IPS-15b (cell line): ENCODE measurements at regions not wholly inside any gene's neighbourhood (a gene's known extent, or its start where the extent isn't known, plus 50 kb on each side); places are given as distances from the start of the nearest gene placed in this dataset.

Source experiments
- H3K27me3 ChIP-seq: one replicate; pipeline ENCODE4 v1.6.1; 2013; ENCODE audit warnings: low read length; ENCODE audit not compliant: control insufficient read depth, insufficient read depth
- H3K36me3 ChIP-seq: one replicate; pipeline ENCODE4 v1.6.1; 2013; ENCODE audit warnings: low read length; ENCODE audit not compliant: control insufficient read depth, insufficient read depth
- H3K4me1 ChIP-seq: one replicate; pipeline ENCODE4 v1.6.1; 2013; ENCODE audit warnings: mild to moderate bottlenecking, low read length; ENCODE audit not compliant: control insufficient read depth, insufficient read depth
- H3K4me3 ChIP-seq: one replicate; pipeline ENCODE4 v1.5.1; 2013; ENCODE audit warnings: low read depth, low read length
- H3K9ac ChIP-seq: one replicate; pipeline ENCODE4 v1.6.1; 2013; ENCODE audit warnings: low read depth, mild to moderate bottlenecking, low read length
- H3K9me3 ChIP-seq: one replicate; pipeline ENCODE4 v1.6.1; 2013; ENCODE audit warnings: mild to moderate bottlenecking, low read length; ENCODE audit not compliant: control insufficient read depth, insufficient read depth

GRCh38 chr6:51396583-51396982 is 577.9 kb downstream of the TFAP2B start:
- H3K9me3 ChIP-seq, result no peaks in the 10 kb centered on the region
- H3K4me1 ChIP-seq, result no peaks in the 10 kb centered on the region
- H3K9ac ChIP-seq, result no peak overlapping the region
- H3K36me3 ChIP-seq, result no peaks in the 10 kb centered on the region
- H3K4me3 ChIP-seq, result no peak overlapping the region
- no peaks in the 10 kb centered on the region for H3K27me3 ChIP-seq

- Histone ChIP-seq H3K36me3 (no peaks in the 10 kb centered on the region), H3K4me1 (no peaks in the 10 kb centered on the region), H3K9me3 (no peaks in the 10 kb centered on the region), H3K4me3 (no peak overlapping the region), H3K9ac (no peak overlapping the region), H3K27me3 (no peaks in the 10 kb centered on the region)
These were observed 579.5 kb downstream of the TFAP2B start for GRCh38 chr6:51398064-51398705.

DNA sequence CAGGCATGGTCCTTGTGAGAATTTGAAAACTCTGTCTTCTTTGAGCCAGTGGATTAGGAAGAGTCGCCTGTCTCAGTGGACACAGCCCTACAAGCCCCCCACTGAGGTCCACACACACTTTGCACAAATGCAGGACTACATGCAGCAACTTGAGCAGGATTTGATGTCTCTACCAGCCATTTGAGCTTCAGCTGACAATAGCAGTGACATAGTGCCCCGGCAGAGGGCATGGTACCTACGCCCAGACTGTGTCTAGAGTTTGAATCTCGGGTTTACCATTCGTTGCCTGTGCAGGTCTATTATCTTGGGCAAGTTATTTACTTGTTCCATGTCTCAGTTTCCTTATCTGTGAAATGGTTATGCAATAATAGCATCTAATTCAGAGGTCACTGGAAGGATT is 580.1 kb downstream of the TFAP2B start:
- Histone ChIP-seq H3K9ac (no peak overlapping the region), H3K36me3 (no peaks in the 10 kb centered on the region), H3K4me1 (no peaks in the 10 kb centered on the region), H3K4me3 (no peak overlapping the region), H3K9me3 (no peaks in the 10 kb centered on the region), H3K27me3 (no peaks in the 10 kb centered on the region)

- Histone ChIP-seq H3K27me3 (no peaks in the 10 kb centered on the region), H3K4me1 (no peaks in the 10 kb centered on the region), H3K9me3 (no peaks in the 10 kb centered on the region), H3K4me3 (no peak overlapping the region), H3K9ac (no peak overlapping the region), H3K36me3 (no peaks in the 10 kb centered on the region)
These were observed 591.8 kb downstream of the TFAP2B start for GRCh38 chr6:51410453-51410852.

DNA sequence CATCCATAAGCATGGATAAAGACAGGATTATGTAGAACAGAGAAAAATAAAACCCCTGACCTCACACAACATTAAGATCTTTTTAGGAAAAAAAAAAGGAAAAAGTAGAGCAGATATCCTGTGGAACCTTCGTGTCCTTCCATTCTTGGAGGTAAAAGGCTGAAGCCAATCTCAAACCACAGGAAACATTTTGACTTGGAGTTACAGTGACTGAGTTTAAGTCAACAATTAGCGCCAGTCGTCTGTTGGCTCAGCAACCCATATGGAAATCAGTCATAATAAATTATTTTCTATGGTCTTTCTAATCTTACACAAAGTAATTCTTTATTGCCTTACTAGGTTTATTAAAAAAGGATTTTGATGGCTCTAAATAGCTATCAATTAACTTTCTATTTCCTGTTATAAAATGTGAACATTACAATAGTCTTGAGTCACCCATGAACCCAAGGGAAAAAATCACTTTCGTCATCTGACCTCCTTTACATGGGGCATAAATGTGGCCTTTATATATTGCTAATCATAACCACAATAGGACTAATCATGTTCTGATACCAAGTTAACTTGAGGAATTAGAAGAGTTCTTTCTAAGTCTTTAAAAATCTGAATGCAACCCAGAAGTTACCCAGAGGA is 592.9 kb downstream of the TFAP2B start:
- Histone ChIP-seq H3K4me1 (no peaks in the 10 kb centered on the region), H3K9me3 (no peaks in the 10 kb centered on the region), H3K36me3 (no peaks in the 10 kb centered on the region), H3K9ac (no peak overlapping the region), H3K27me3 (no peaks in the 10 kb centered on the region), H3K4me3 (no peak overlapping the region)

DNA sequence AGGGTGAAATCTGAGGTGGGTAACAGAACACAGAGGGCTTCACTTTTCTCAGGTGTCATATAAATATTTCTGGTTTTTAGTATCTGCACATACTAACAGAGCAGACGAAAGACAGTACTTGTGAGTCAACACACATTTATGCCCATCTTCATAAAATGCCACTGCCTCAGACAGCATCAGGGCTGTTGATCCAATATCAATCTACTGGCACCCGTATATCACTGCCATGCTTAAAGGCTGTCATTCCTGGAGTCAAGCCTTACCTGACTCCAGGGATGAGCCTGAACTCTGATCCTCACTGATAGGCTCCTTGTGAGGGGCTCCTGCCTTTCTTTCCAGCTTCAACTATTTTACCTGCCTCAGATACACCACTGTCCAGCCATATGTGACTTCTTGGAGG is 595.7 kb downstream of the TFAP2B start:
- Histone ChIP-seq H3K36me3 (no peaks in the 10 kb centered on the region), H3K4me3 (no peak overlapping the region), H3K9ac (no peak overlapping the region), H3K9me3 (no peaks in the 10 kb centered on the region), H3K4me1 (no peaks in the 10 kb centered on the region), H3K27me3 (no peaks in the 10 kb centered on the region)

GRCh38 chr6:51415501-51415900 is 596.8 kb downstream of the TFAP2B start:
- H3K4me1 ChIP-seq, result no peaks in the 10 kb centered on the region
- no peak overlapping the region for H3K4me3 ChIP-seq
- no peaks in the 10 kb centered on the region for H3K36me3 ChIP-seq
- H3K9ac ChIP-seq, result no peak overlapping the region
- H3K27me3 ChIP-seq, result no peaks in the 10 kb centered on the region
- H3K9me3 ChIP-seq, result no peaks in the 10 kb centered on the region

- H3K9me3 ChIP-seq, result no peaks in the 10 kb centered on the region
- H3K4me3 ChIP-seq, result no peak overlapping the region
- H3K4me1 ChIP-seq, result no peaks in the 10 kb centered on the region
- no peaks in the 10 kb centered on the region for H3K36me3 ChIP-seq
- no peaks in the 10 kb centered on the region for H3K27me3 ChIP-seq
- H3K9ac ChIP-seq, result no peak overlapping the region
These were observed 610.5 kb downstream of the TFAP2B start for GRCh38 chr6:51429017-51429712.

GRCh38 chr6:51430589-51430988 is 611.9 kb downstream of the TFAP2B start:
- no peak overlapping the region for H3K4me3 ChIP-seq
- no peaks in the 10 kb centered on the region for H3K4me1 ChIP-seq
- no peaks in the 10 kb centered on the region for H3K27me3 ChIP-seq

DNA sequence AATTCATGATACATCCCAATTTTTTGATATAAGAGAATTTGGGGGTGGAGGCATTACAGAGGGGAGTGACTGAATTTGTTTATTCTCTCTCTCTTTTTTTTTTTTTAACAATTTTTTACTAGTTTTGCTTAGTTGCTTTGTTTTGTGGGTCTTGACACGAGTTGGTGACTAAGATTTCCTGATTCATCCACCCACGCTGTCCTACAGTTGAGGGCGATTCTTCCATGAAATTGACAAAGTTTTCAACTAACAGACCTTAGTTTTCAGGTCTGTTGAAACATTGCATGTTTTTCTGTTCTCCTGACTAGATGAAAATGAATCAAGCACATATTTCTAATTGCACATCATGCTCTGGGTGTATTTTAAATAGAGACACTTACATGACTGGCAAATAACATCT is 613.8 kb downstream of the TFAP2B start:
- Histone ChIP-seq H3K9me3 (no peaks in the 10 kb centered on the region), H3K27me3 (no peaks in the 10 kb centered on the region), H3K36me3 (no peaks in the 10 kb centered on the region), H3K9ac (no peak overlapping the region), H3K4me1 (no peaks in the 10 kb centered on the region), H3K4me3 (no peak overlapping the region)

More at GRCh38 chr6:51430589-51430988, 611.9 kb downstream of the TFAP2B start:
- no peak overlapping the region for H3K9ac ChIP-seq
- H3K9me3 ChIP-seq, result no peaks in the 10 kb centered on the region
- no peaks in the 10 kb centered on the region for H3K36me3 ChIP-seq

DNA sequence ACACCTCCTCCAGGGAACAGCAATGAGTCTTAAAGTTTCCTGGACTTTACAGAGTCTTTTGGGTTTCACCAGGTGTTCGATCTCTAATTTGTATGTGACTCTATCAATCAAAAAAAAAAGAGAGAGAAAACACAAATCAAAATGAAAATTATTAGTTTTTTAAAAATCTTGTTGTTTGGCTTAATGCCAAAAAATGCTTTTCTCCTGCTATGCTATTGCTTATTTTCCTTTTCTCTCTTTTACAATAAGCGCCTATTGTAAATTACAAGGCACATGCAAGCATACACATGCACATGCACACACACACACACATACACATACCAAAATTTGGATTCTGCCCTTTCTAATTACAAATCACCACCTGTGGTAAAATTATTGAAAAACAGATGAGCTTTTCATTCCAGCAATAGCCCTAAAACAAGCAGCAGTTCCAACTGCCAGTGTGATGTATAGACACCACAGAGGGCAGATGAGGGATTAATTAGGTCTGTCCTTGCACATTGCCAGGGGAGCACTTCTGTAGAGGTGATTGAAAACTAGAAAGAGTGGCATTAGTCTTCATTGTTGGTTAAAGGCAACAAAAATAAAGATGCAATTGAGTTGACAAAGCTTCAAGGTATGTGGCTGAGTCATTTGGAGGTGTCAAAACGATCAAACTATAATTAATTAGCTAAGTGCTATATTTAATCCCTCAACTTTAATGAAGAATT is 631.7 kb downstream of the TFAP2B start:
- no peak overlapping the region for H3K9ac ChIP-seq
- H3K4me1 ChIP-seq, result no peaks in the 10 kb centered on the region
- no peaks in the 10 kb centered on the region for H3K9me3 ChIP-seq
- H3K4me3 ChIP-seq, result no peak overlapping the region
- no peaks in the 10 kb centered on the region for H3K36me3 ChIP-seq
- no peaks in the 10 kb centered on the region for H3K27me3 ChIP-seq
